IMR-90 (cell line): ENCODE measurements at regions not wholly inside any gene's neighbourhood (a gene's known extent, or its start where the extent isn't known, plus 50 kb on each side); places are given as distances from the start of the nearest gene placed in this dataset.

Experiments used
- ATAC-seq: fragments of 200-7000 bp; cut with Tn5 transposase; 2 replicates; pipeline ENCODE4 v1.9.1; 2020; ENCODE audit warnings: low read depth, mild to moderate bottlenecking, moderate library complexity
- BruUV-seq: library from RNA; stranded (reverse); fragments of 400-500 nt; replicated peaks from 2 replicates; lab custom pipeline; 2021; lab: Mats Ljungman, UMichigan
- CTCF ChIA-PET: fragments of 300-600 bp; formaldehyde crosslinking; extraction: SDS; loops from one replicate; lab custom pipeline; 2021; ENCODE audit warnings: antibody characterized with exemption; lab: Yijun Ruan, JAX
- POLR2A ChIA-PET: fragments of 300-600 bp; sonication (Branson Sonifier 250); formaldehyde crosslinking; loops from one replicate; lab custom pipeline; 2022; ENCODE audit warnings: antibody characterized with exemption; ENCODE audit not compliant: unreplicated experiment; lab: Charles Lee
- DNase-seq: peaks from one replicate; pipeline ENCODE4 v3.0.0; 2013
- H2AFZ ChIP-seq: replicated peaks from 2 replicates; pipeline ENCODE3; 2013; ENCODE audit warnings: low read length, mild to moderate bottlenecking; ENCODE audit not compliant: poor library complexity
- H2AK5ac ChIP-seq: 2 replicates; pipeline ENCODE4 v1.6.1; 2013; ENCODE audit warnings: low read depth, low read length, inconsistent platforms
- H2AK9ac ChIP-seq: replicated peaks from 2 replicates; pipeline ENCODE3; 2013; ENCODE audit warnings: mild to moderate bottlenecking, low read depth, low read length, moderate library complexity; ENCODE audit not compliant: poor library complexity
- H2BK120ac ChIP-seq: 2 replicates; pipeline ENCODE4 v1.6.1; 2013; ENCODE audit warnings: low read depth, low read length, inconsistent platforms
- H2BK15ac ChIP-seq: 3 replicates; pipeline ENCODE4 v1.6.1; 2013; ENCODE audit warnings: low read depth, low read length, inconsistent platforms
- H2BK20ac ChIP-seq: 2 replicates; pipeline ENCODE4 v1.6.1; 2013; ENCODE audit warnings: low read depth, mild to moderate bottlenecking, inconsistent platforms, low read length, moderate library complexity
- H2BK5ac ChIP-seq: 2 replicates; pipeline ENCODE4 v1.6.1; 2013; ENCODE audit warnings: mild to moderate bottlenecking, low read depth, low read length, inconsistent platforms; ENCODE audit not compliant: poor library complexity, severe bottlenecking
- H3K14ac ChIP-seq: replicated peaks from 2 replicates; pipeline ENCODE4 v1.6.1; 2013; ENCODE audit warnings: low read depth, low read length, inconsistent platforms
- H3K18ac ChIP-seq: 2 replicates; pipeline ENCODE4 v1.6.1; 2013; ENCODE audit warnings: low read depth, low read length, control low read depth
- H3K23ac ChIP-seq: 2 replicates; pipeline ENCODE4 v1.6.1; 2013; ENCODE audit warnings: low read depth, low read length, inconsistent platforms
- H3K27ac ChIP-seq: 2 replicates; pipeline ENCODE4 v1.5.1; 2013; ENCODE audit warnings: mild to moderate bottlenecking, control low read depth, low read length; ENCODE audit not compliant: insufficient read depth
- H3K27me3 ChIP-seq: 2 replicates; pipeline ENCODE4 v1.6.1; 2013; ENCODE audit warnings: low read length; ENCODE audit not compliant: control insufficient read depth, insufficient read depth
- H3K36me3 ChIP-seq: 2 replicates; pipeline ENCODE4 v1.6.1; 2013; ENCODE audit warnings: low read length, mixed read lengths; ENCODE audit not compliant: control insufficient read depth, insufficient read depth
- H3K4ac ChIP-seq: 2 replicates; pipeline ENCODE4 v1.6.1; 2013; ENCODE audit warnings: low read depth, low read length, inconsistent platforms
- H3K4me1 ChIP-seq: 2 replicates; pipeline ENCODE4 v1.6.1; 2013; ENCODE audit warnings: low read length, mixed read lengths; ENCODE audit not compliant: control insufficient read depth, insufficient read depth
- H3K4me2 ChIP-seq: 2 replicates; pipeline ENCODE4 v1.6.1; 2013; ENCODE audit warnings: low read depth, mild to moderate bottlenecking, control low read depth, low read length, moderate library complexity
- H3K4me3 ChIP-seq: 2 replicates; pipeline ENCODE4 v1.5.1; 2013; ENCODE audit warnings: low read depth, mild to moderate bottlenecking, control low read depth, low read length, moderate library complexity; ENCODE audit not compliant: insufficient read depth
- H3K56ac ChIP-seq: 2 replicates; pipeline ENCODE4 v1.6.1; 2013; ENCODE audit warnings: low read length, inconsistent platforms; ENCODE audit not compliant: insufficient read depth; ENCODE audit errors: extremely low read depth
- H3K79me1 ChIP-seq, 2 experiments: 2 replicates each; pipeline ENCODE4 v1.6.1; 2013; ENCODE audit warnings: low read length in 2 of 2, inconsistent platforms in 1 of 2, low read depth in 1 of 2
- H3K9ac ChIP-seq: 2 replicates; pipeline ENCODE4 v1.6.1; 2013; ENCODE audit warnings: low read depth, low read length, control low read depth
- H3K9me1 ChIP-seq: 2 replicates; pipeline ENCODE4 v1.6.1; 2013; ENCODE audit warnings: low read length, inconsistent platforms; ENCODE audit not compliant: insufficient read depth
- H3K9me3 ChIP-seq: 2 replicates; pipeline ENCODE4 v1.6.1; 2013; ENCODE audit warnings: low read length; ENCODE audit not compliant: control insufficient read depth, insufficient read depth
- H4K20me1 ChIP-seq: 2 replicates; pipeline ENCODE4 v1.6.1; 2013; ENCODE audit warnings: low read length, inconsistent platforms; ENCODE audit not compliant: insufficient read depth
- H4K5ac ChIP-seq: 2 replicates; pipeline ENCODE4 v1.6.1; 2013; ENCODE audit warnings: mild to moderate bottlenecking, low read depth, low read length, control low read depth
- H4K8ac ChIP-seq, 2 experiments: 2 replicates each; pipeline ENCODE4 v1.6.1; 2013; ENCODE audit warnings: low read depth in 2 of 2, low read length in 2 of 2, control low read depth in 1 of 2, inconsistent platforms in 1 of 2
- H4K91ac ChIP-seq: 2 replicates; pipeline ENCODE4 v1.6.1; 2013; ENCODE audit warnings: low read depth, low read length, inconsistent platforms; ENCODE audit not compliant: insufficient read depth
- BHLHE40 ChIP-seq: fragments of 150-350 bp; IDR thresholded peaks from 2 replicates; pipeline ENCODE4 v1.6.1; 2016; ENCODE audit warnings: mild to moderate bottlenecking, low read depth, low read length
- CEBPB ChIP-seq: IDR thresholded peaks from 2 replicates; pipeline ENCODE4 v1.6.1; 2012; ENCODE audit warnings: low read depth, low read length, improper control_type of control experiment
- CHD1 ChIP-seq: IDR thresholded peaks from 2 replicates; pipeline ENCODE4 v1.6.1; 2012; ENCODE audit warnings: low read depth, low read length, improper control_type of control experiment
- CTCF ChIP-seq: conservative IDR thresholded peaks from 2 replicates; pipeline ENCODE4 v1.5.1; 2012; ENCODE audit warnings: mild to moderate bottlenecking, low read depth, low read length, improper control_type of control experiment
- ELK1 ChIP-seq: fragments of 150-350 bp; IDR thresholded peaks from 2 replicates; pipeline ENCODE4 v1.6.1; 2016; ENCODE audit warnings: low read depth, mild to moderate bottlenecking, low read length, moderate library complexity, borderline replicate concordance
- FOS ChIP-seq: fragments of 150-350 bp; IDR thresholded peaks from 2 replicates; pipeline ENCODE4 v1.6.1; 2016; ENCODE audit warnings: low read depth, low read length
- MAFK ChIP-seq: IDR thresholded peaks from 2 replicates; pipeline ENCODE4 v1.6.1; 2012; ENCODE audit warnings: low read depth, low read length, improper control_type of control experiment
- MAZ ChIP-seq: IDR thresholded peaks from 2 replicates; pipeline ENCODE4 v1.6.1; 2012; ENCODE audit warnings: low read depth, mild to moderate bottlenecking, low read length, improper control_type of control experiment, moderate library complexity, borderline replicate concordance
- MXI1 ChIP-seq: IDR thresholded peaks from 2 replicates; pipeline ENCODE4 v1.6.1; 2012; ENCODE audit warnings: low read depth, mild to moderate bottlenecking, low read length, moderate library complexity, borderline replicate concordance
- NFE2L2 ChIP-seq: fragments of 150-350 bp; IDR thresholded peaks from 2 replicates; pipeline ENCODE4 v1.6.1; 2016; ENCODE audit warnings: low read depth, mild to moderate bottlenecking, low read length
- POLR2A ChIP-seq: IDR thresholded peaks from 2 replicates; pipeline ENCODE4 v1.6.1; 2012; ENCODE audit warnings: mild to moderate bottlenecking, low read depth, low read length
- RAD21 ChIP-seq: IDR thresholded peaks from 2 replicates; pipeline ENCODE4 v1.6.1; 2012; ENCODE audit warnings: low read length, improper control_type of control experiment
- RCOR1 ChIP-seq: IDR thresholded peaks from 2 replicates; pipeline ENCODE4 v1.6.1; 2012; ENCODE audit warnings: mild to moderate bottlenecking, low read length, improper control_type of control experiment; ENCODE audit not compliant: insufficient replicate concordance
- RFX5 ChIP-seq: IDR thresholded peaks from 2 replicates; pipeline ENCODE4 v1.8.0; 2012; ENCODE audit warnings: low read depth, mild to moderate bottlenecking, low read length, moderate library complexity
- SMC3 ChIP-seq: fragments of 150-350 bp; IDR thresholded peaks from 2 replicates; pipeline ENCODE4 v1.6.1; 2016; ENCODE audit warnings: low read depth, mild to moderate bottlenecking, antibody characterized with exemption, low read length, moderate library complexity
- USF2 ChIP-seq: fragments of 150-350 bp; IDR thresholded peaks from 2 replicates; pipeline ENCODE4 v1.6.1; 2017; ENCODE audit warnings: mild to moderate bottlenecking, antibody characterized with exemption, low read length, low read depth
- WGBS, 2 experiments: methylation state at CpG; one replicate each; pipeline versions ENCODE4 v1.1.5 to v1.1.7; 2013; ENCODE audit warnings: missing lambda C conversion rate in 2 of 2; ENCODE audit not compliant: insufficient read length in 1 of 2; ENCODE audit errors: extremely low coverage in 2 of 2; 5-methylcytosine and 5-hydroxymethylcytosine counted together
- dilution Hi-C: fragments of 300-500 bp; cut with HindIII; formaldehyde crosslinking; loops from one replicate; pipeline ENCODE4 v1.14.3; 2018; ENCODE audit warnings: low sequenced_read_pairs; ENCODE audit not compliant: unreplicated experiment
- in situ Hi-C: fragments of 300-500 bp; cut with MboI; formaldehyde crosslinking; loops from 3 replicates; pipeline ENCODE4 v1.14.3; 2019; ENCODE audit warnings: low sequenced_read_pairs, inconsistent platforms, mixed read lengths
- intact Hi-C: fragments of 100-400 bp; cut with micrococcal nuclease; formaldehyde crosslinking; loops from 2 replicates; pipeline ENCODE4 v1.10.0; 2022

GRCh38 chr1:58324558-58324957, 222.0 kb downstream of the OMA1 start:
- Histone ChIP-seq H2BK20ac (no peak overlapping the region), H3K27me3 (no peaks in the 10 kb centered on the region), H3K4me2 (no peak overlapping the region), H2BK5ac (no peak overlapping the region), H2BK15ac (no peak overlapping the region), H3K4me3 (no peak overlapping the region), H3K56ac (no peak overlapping the region), H4K91ac (no peak overlapping the region), H3K27ac (no peak overlapping the region), H3K36me3 (no peaks in the 10 kb centered on the region), H3K18ac (no peak overlapping the region), H3K79me1 (no peaks in the 10 kb centered on the region), H3K14ac (no peak overlapping the region), H4K8ac (no peak overlapping the region), H3K9me1 (no peaks in the 10 kb centered on the region), H2AFZ (no peak overlapping the region), H2BK120ac (no peak overlapping the region), H3K9me3 (no peaks in the 10 kb centered on the region), H3K4me1 (no peaks in the 10 kb centered on the region), H2AK9ac (no peak overlapping the region), H2AK5ac (no peak overlapping the region), H4K5ac (no peak overlapping the region), H3K4ac (no peak overlapping the region), H3K9ac (no peak overlapping the region), H3K23ac (no peak overlapping the region), H4K20me1 (no peaks in the 10 kb centered on the region; the same call in 1 of the 2 replicates)
- no CpG with 5 or more reads among the region's 2 CpGs for WGBS, 2 experiments
- in situ Hi-C loops, result no loop called here
- DNase-seq (no peak), ATAC-seq (no peak)
- BruUV-seq, result no TSS peak
- CTCF ChIA-PET, result interaction anchor here (1.0 kb wide), 1 partner anchor 34 kb away, joined by 3 read pairs; no protein-coding TSS in a partner anchor
- POLR2A ChIA-PET, result no interaction called here
- intact Hi-C loops, result no loop called here
- TF ChIP-seq RAD21 (no peak), CTCF (no peak), BHLHE40 (no peak), USF2 (no peak), MAZ (no peak), NFE2L2 (no peak), CHD1 (no peak), CEBPB (no peak), POLR2A (no peak), FOS (no peak), MAFK (no peak), RFX5 (no peak), MXI1 (no peak), ELK1 (no peak), RCOR1 (no peak), SMC3 (no peak)
- dilution Hi-C loops, result no loop called here
